GM18499 (cell line): ENCODE measurements at regions not wholly inside any gene's neighbourhood (a gene's known extent, or its start where the extent isn't known, plus 50 kb on each side); places are given as distances from the start of the nearest gene placed in this dataset.

Source experiments
- ATAC-seq: cut with Tn5 transposase; IDR thresholded peaks from one replicate; pipeline ENCODE4 v1.9.1; 2021; ENCODE audit warnings: moderate number of reproducible peaks; ENCODE audit not compliant: insufficient read depth, unreplicated experiment

- no peak for ATAC-seq
Observed at GRCh38 chr2:16470936-16471490, 194.6 kb downstream of the CYRIA start.

- no peak for ATAC-seq
Observed at GRCh38 chr2:16466821-16467151, 198.8 kb downstream of the CYRIA start.

GRCh38 chr2:16466133-16466820 lies 199.4 kb downstream of the CYRIA start:
- ATAC-seq, result no peak

- no peak for ATAC-seq
Observed at GRCh38 chr2:16464641-16465040, 201.0 kb downstream of the CYRIA start.

GRCh38 chr2:16462958-16463357 lies 202.7 kb downstream of the CYRIA start:
- no peak for ATAC-seq

GRCh38 chr2:16461672-16462071 lies 204.0 kb downstream of the CYRIA start:
- ATAC-seq, result no peak

GRCh38 chr2:16459606-16460005 lies 206.0 kb downstream of the CYRIA start:
- ATAC-seq, result no peak

- no peak for ATAC-seq
Observed at GRCh38 chr2:16454621-16455020, 211.0 kb downstream of the CYRIA start.

GRCh38 chr2:16452123-16452522 lies 213.5 kb downstream of the CYRIA start:
- no peak for ATAC-seq

GRCh38 chr2:16446706-16447105 lies 218.9 kb downstream of the CYRIA start:
- no peak for ATAC-seq

- ATAC-seq, result no peak
Observed at GRCh38 chr2:16442971-16443370, 222.7 kb downstream of the CYRIA start.

- ATAC-seq, result no peak
Observed at GRCh38 chr2:16441431-16441830, 224.2 kb downstream of the CYRIA start.

GRCh38 chr2:16440898-16441297 lies 224.7 kb downstream of the CYRIA start:
- ATAC-seq, result no peak

- no peak for ATAC-seq
Observed at GRCh38 chr2:16438613-16439321, 226.9 kb downstream of the CYRIA start.

- no peak for ATAC-seq
Observed at GRCh38 chr2:16437189-16437588, 228.4 kb downstream of the CYRIA start.

- ATAC-seq, result no peak
Observed at GRCh38 chr2:16434393-16434792, 231.2 kb downstream of the CYRIA start.

- ATAC-seq, result no peak
Observed at GRCh38 chr2:16430846-16431245, 234.8 kb downstream of the CYRIA start.

- no peak for ATAC-seq
Observed at GRCh38 chr2:16429431-16430145, 236.0 kb downstream of the CYRIA start.

GRCh38 chr2:16429002-16429401 lies 236.6 kb downstream of the CYRIA start:
- no peak for ATAC-seq

- no peak for ATAC-seq
Observed at GRCh38 chr2:16425462-16426336, 239.9 kb downstream of the CYRIA start.
